CD4-positive, alpha-beta T cell treated with Interleukin-1 beta for 1 hour (primary cell): ENCODE measurements at regions not wholly inside any gene's neighbourhood (a gene's known extent, or its start where the extent isn't known, plus 50 kb on each side); places are given as distances from the start of the nearest gene placed in this dataset.
A peak's percentile ranks its signal among the peaks of the same experiment; 100 is the strongest.

Experiments used
- DNase-seq, 2 donors: peaks; one replicate each; pipeline ENCODE4 v3.0.0-alpha.2; 2020 to 2022

- DNase-seq, result no peak
Measured at GRCh38 chr5:157923765-157924164, 64.8 kb upstream of the CLINT1 start.

DNA sequence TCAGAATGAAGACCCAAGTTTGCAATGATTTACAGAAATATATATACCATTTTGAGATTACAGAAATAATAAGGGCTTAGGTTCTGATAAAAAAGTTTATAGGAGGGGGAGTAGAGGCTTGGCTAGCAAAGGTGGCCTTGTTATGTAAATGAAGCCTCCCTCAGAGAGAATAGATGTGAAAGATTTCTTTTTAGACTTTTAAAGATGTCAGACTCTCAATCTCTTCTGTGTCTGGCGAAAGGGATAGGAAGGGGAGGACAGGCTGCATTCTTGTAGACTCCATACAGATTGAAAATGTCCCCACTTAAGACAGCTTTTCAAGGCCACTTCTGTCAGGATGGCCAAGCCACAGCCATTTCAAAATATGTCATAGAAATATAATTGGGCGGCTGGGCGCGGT lies 63.1 kb upstream of the CLINT1 start:
- no peak for DNase-seq

- no peak for DNase-seq
Measured at GRCh38 chr5:157920828-157921170, 61.9 kb upstream of the CLINT1 start.

- DNase-seq, result no peak
Measured at GRCh38 chr5:157918811-157919742, 60.1 kb upstream of the CLINT1 start.

GRCh38 chr5:157917899-157918809 lies 59.2 kb upstream of the CLINT1 start:
- DNase-seq, result peak; percentile 47 to 53

GRCh38 chr5:157917491-157917890 lies 58.5 kb upstream of the CLINT1 start:
- no peak for DNase-seq

GRCh38 chr5:157915638-157916037 lies 56.7 kb upstream of the CLINT1 start:
- no peak for DNase-seq

DNA sequence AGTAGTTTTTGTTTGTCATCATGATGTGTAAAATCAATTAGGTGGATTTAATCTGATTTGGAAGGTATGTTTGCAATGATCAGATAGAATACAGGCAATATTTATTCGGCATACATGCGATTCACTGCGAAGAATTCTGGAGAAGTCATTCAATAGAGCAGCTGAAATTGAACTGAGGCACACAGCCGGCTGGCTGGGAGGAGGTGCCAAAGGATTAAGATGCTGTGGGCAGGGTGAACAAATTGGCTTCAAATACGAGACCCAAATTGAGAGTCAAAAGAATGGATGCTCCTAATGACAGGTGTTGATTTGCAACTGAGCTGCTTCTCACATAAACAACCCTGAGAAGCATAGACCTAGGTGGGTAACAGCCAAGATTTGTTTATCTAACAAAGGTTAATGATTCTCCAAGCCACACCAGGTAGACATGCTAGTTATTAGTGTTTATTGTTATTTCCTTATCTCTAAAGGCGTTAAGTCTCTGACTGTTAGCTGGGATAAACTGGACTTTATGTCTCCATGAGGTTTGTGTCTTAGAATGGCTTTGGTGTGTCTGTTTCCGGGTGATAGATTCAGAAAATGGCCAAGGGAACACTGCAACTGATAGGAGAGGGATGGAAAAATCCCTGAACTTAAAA lies 55.3 kb upstream of the CLINT1 start:
- DNase-seq, result no peak

GRCh38 chr5:157913575-157913974 lies 54.6 kb upstream of the CLINT1 start:
- no peak for DNase-seq

DNA sequence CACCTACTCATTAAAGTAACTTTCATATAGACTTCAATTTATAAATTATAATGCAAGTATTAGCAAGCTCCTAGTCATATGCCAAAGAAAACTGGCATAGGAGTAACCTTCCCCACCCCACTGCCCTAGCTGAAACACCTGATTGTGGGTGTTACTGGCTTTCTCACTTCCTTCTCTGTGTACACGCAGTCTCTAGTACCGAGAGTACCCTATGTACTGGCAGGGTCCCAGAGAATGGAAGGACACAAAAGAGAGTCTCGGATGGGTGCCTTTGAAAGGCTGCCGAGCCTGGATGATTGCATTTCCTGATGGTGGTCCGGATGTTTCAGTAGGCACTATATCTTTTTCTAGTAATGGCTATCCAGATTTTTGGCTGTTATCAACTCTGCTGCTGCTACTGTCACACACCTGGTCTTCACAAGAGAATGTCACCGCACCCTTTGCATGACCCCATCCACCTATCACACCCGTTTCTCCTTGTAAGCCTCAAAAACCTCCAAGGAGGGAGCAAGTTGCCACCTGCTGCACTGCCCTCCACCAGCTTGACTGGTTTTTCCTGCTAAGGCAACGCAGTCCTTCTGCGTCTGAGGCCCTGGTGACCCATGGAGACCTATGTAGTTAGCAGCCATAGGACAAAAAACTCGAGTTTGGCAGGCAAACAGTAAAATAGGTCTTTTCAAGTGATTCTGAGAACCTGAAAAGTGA lies 53.8 kb upstream of the CLINT1 start:
- DNase-seq, result peak in 1 of 2 donors; percentile 5

DNA sequence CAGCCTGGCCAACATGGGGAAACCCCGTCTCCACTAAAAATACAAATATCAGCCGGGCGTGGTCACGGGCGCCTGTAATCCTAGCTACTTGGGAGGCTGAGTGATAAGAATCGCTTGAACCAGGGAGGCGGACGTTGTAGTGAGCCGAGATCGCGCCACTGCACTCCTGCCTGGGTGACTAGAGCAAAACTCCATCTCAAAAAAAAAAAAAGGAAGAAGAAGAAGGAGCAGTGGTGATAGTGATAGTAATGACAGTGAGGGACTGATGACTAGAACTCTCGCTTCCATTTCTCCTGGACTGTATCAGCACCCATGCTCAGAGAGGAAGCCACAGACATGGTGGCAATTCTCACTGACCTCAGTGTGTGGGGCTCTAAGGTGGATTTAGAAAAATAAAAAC lies 52.6 kb upstream of the CLINT1 start:
- no peak for DNase-seq
